ENCODE measurements at regions not wholly inside any gene's neighbourhood (a gene's known extent, or its start where the extent isn't known, plus 50 kb on each side); places are given as distances from the start of the nearest gene placed in this dataset.

DNA sequence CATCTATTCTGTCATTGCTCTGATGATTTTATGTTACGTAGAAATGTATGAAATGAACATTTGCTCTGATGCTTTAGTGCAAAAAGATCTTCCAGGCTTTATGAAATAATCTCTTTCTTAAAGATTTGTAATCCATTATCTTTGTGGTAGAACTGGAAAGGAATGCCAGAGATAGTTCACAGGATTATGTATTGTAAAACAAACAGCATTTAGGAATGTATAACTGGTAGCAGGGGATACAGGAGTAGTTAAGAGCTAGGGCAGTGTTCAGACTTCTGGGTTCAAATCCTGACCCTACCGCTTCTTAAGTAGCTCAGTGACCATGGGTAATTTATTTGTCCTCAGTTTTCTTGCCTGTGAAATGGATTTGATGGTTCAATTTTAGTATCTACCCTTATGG lies 429.8 kb upstream of the TPM1 start:
- Histone ChIP-seq H3K27me3 (ENCODE audit: insufficient read depth, low read depth, severe bottlenecking) (no peaks in the 10 kb centered on the region), H3K9me3 (ENCODE audit: severe bottlenecking) (no peaks in the 10 kb centered on the region), H3K4me3 (ENCODE audit: low read depth, low read length) (no peak overlapping the region), H3K27ac (no peak overlapping the region), H3K36me3 (no peaks in the 10 kb centered on the region)
- TF ChIP-seq, protein P1, sequence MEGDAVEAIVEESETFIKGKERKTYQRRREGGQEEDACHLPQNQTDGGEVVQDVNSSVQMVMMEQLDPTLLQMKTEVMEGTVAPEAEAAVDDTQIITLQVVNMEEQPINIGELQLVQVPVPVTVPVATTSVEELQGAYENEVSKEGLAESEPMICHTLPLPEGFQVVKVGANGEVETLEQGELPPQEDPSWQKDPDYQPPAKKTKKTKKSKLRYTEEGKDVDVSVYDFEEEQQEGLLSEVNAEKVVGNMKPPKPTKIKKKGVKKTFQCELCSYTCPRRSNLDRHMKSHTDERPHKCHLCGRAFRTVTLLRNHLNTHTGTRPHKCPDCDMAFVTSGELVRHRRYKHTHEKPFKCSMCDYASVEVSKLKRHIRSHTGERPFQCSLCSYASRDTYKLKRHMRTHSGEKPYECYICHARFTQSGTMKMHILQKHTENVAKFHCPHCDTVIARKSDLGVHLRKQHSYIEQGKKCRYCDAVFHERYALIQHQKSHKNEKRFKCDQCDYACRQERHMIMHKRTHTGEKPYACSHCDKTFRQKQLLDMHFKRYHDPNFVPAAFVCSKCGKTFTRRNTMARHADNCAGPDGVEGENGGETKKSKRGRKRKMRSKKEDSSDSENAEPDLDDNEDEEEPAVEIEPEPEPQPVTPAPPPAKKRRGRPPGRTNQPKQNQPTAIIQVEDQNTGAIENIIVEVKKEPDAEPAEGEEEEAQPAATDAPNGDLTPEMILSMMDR (IDR thresholded peaks at IDR 0.05; ENCODE audit: low read depth, low read length), result no peak
- no peak for DNase-seq

DNA sequence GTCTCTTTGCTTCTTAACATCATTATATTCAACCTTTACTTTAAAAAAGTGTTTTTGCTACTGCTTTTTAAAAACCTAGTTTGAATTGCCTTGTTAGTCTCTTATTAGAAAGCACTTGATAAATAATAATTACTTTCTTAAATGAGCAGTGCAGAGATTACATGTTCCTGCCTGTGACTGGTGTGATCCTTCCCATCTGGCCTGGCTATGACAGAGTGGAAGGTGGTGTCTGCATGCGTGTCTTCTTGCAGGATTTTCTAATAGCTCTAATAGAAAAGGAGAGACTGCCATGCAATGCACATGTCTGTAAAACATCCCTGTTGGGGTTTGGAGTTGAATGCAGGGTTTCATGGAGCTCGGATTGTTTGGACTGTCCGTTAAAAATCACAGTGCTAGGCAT lies 425.8 kb upstream of the TPM1 start:
- no peak overlapping the region for H3K4me3 ChIP-seq (ENCODE audit: low read depth, low read length)
- DNase-seq, result peak; percentile 24
- no peaks in the 10 kb centered on the region for H3K36me3 ChIP-seq
- no peak overlapping the region for H3K27ac ChIP-seq
- TF ChIP-seq, protein P1 (IDR thresholded peaks at IDR 0.05; ENCODE audit: low read depth, low read length), result no peak
- no peaks in the 10 kb centered on the region for H3K9me3 ChIP-seq (ENCODE audit: severe bottlenecking)
- no peaks in the 10 kb centered on the region for H3K27me3 ChIP-seq (ENCODE audit: insufficient read depth, low read depth, severe bottlenecking)

DNA sequence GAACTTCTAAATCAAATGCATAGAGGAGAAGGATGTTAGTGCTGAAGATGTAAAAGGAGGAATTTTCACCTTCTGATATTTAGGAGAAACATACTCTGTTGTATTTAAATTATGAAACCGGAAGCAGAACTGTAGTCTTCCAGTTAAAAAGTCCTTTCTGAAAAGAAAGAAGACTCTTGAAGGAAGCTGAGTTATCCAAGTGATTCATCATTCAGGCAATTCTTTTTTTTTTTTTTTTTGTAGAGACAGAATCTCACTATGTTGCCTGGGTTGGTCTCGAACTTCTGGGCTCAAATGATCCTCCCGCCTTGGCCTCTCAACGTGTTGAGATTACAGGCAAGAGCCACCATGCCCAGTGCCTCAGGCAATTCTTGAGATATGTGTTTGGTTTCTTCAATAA lies 424.8 kb upstream of the TPM1 start:
- Histone ChIP-seq H3K4me3 (ENCODE audit: low read depth, low read length) (no peak overlapping the region), H3K27ac (no peak overlapping the region), H3K27me3 (ENCODE audit: insufficient read depth, low read depth, severe bottlenecking) (no peaks in the 10 kb centered on the region), H3K36me3 (no peaks in the 10 kb centered on the region), H3K9me3 (ENCODE audit: severe bottlenecking) (no peaks in the 10 kb centered on the region)
- DNase-seq, result no peak
- TF ChIP-seq, protein P1 (IDR thresholded peaks at IDR 0.05; ENCODE audit: low read depth, low read length), result no peak

GRCh38 chr15:62618432-62618831 lies 424.1 kb upstream of the TPM1 start:
- TF ChIP-seq, protein P1 (IDR thresholded peaks at IDR 0.05; ENCODE audit: low read depth, low read length), result no peak
- H3K27me3 ChIP-seq (ENCODE audit: insufficient read depth, low read depth, severe bottlenecking), result no peaks in the 10 kb centered on the region
- no peak overlapping the region for H3K4me3 ChIP-seq (ENCODE audit: low read depth, low read length)
- H3K36me3 ChIP-seq, result no peaks in the 10 kb centered on the region
- H3K9me3 ChIP-seq (ENCODE audit: severe bottlenecking), result no peaks in the 10 kb centered on the region
- DNase-seq, result no peak
- no peak overlapping the region for H3K27ac ChIP-seq

GRCh38 chr15:62618846-62619504 lies 423.6 kb upstream of the TPM1 start:
- TF ChIP-seq, protein P1 (IDR thresholded peaks at IDR 0.05; ENCODE audit: low read depth, low read length), result no peak
- Histone ChIP-seq H3K27ac (no peak overlapping the region), H3K27me3 (ENCODE audit: insufficient read depth, low read depth, severe bottlenecking) (no peaks in the 10 kb centered on the region), H3K9me3 (ENCODE audit: severe bottlenecking) (no peaks in the 10 kb centered on the region), H3K4me3 (ENCODE audit: low read depth, low read length) (no peak overlapping the region), H3K36me3 (no peaks in the 10 kb centered on the region)
- no peak for DNase-seq

DNA sequence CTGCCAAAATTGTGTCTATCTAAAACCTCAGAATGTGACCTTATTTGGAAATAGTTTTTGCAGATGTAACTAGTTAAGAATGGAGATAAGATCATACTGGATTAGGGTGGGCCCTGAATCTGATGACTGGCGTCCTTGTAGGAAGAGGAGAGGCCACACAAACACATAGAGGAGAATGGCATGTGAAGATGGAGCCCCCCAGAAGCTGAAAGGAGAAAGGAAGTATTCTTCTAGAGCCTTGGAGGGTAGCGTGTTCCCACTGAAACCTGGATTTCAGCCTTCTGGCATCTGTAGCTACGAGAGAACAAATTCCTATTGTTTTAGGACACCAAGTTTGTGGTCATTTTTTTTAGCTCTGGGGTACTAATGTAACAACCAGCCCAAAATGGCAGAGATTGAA lies 423.0 kb upstream of the TPM1 start:
- H3K9me3 ChIP-seq (ENCODE audit: severe bottlenecking), result no peaks in the 10 kb centered on the region
- TF ChIP-seq, protein P1 (IDR thresholded peaks at IDR 0.05; ENCODE audit: low read depth, low read length), result no peak
- no peaks in the 10 kb centered on the region for H3K27me3 ChIP-seq (ENCODE audit: insufficient read depth, low read depth, severe bottlenecking)
- H3K36me3 ChIP-seq, result no peaks in the 10 kb centered on the region
- no peak for DNase-seq
- no peak overlapping the region for H3K27ac ChIP-seq
- no peak overlapping the region for H3K4me3 ChIP-seq (ENCODE audit: low read depth, low read length)

Data from WERI-Rb-1 (cell line).